ENCODE measurements at regions not wholly inside any gene's neighbourhood (a gene's known extent, or its start where the extent isn't known, plus 50 kb on each side); places are given as distances from the start of the nearest gene placed in this dataset.

DNA sequence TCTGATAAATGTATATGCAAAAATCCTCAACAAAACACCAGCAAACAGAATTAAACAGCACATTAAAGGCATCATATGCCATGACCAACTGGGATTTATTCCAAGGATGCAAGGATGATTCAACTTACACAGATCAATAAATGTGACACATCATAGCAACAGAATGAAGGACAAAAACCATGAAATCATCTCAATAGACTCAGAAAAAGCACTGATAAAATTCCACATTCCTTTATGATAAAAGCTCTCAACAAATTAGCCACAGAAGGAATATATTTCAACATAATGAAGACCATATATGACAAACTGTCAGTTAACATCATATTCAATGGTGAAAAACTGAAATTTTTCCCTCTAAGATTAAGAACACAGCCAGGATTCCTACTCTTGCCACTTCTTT lies 691.6 kb downstream of the DIAPH3 start:
- H3K4me1 ChIP-seq (ENCODE audit: control insufficient read depth, insufficient read depth, low read length), result no peaks in the 10 kb centered on the region
- no peaks in the 10 kb centered on the region for H3K9me3 ChIP-seq (ENCODE audit: control insufficient read depth, low read length)
- no peak overlapping the region for H3K27ac ChIP-seq (ENCODE audit: insufficient read depth, low read depth, low read length, poor library complexity, severe bottlenecking)

DNA sequence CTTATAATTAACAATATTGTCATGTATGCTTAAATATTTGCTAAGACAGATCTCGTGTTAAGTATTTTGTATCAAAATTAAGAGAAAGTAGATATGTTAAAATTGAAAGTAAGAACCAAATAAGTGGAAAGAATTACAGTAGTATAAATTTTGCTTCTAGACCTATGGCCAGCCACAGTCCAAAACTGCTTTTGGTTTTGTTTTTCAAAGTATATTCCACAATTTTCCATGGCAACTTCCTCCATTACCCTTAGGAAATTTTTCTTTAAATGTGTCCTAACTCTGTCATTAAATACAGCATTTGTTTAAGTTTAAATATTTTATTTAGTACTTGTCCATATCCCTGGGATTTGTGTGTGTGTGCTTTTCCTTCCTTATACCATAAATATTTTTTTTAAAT lies 689.0 kb downstream of the DIAPH3 start:
- H3K9me3 ChIP-seq (ENCODE audit: control insufficient read depth, low read length), result no peaks in the 10 kb centered on the region
- no peak overlapping the region for H3K4me3 ChIP-seq (ENCODE audit: insufficient read depth, low read depth, low read length)
- WGBS, 2 experiments, result 94 to 100% methylated on average over 1 of the region's 1 CpG
- H3K36me3 ChIP-seq (ENCODE audit: control insufficient read depth, insufficient read depth, low read length), result no peaks in the 10 kb centered on the region
- H3K27ac ChIP-seq (ENCODE audit: insufficient read depth, low read depth, low read length, poor library complexity, severe bottlenecking), result no peak overlapping the region
- peaks cover 12% of the 10 kb centered on the region for H3K4me1 ChIP-seq (ENCODE audit: control insufficient read depth, insufficient read depth, low read length)
- H3K27me3 ChIP-seq (ENCODE audit: control insufficient read depth, insufficient read depth, low read length, poor library complexity, severe bottlenecking), result peaks cover 8% of the 10 kb centered on the region

More for the DNA sequence above, 691.6 kb downstream of the DIAPH3 start:
- H3K27me3 ChIP-seq (ENCODE audit: control insufficient read depth, insufficient read depth, low read length, poor library complexity, severe bottlenecking), result peaks cover 4% of the 10 kb centered on the region
- no peaks in the 10 kb centered on the region for H3K36me3 ChIP-seq (ENCODE audit: control insufficient read depth, insufficient read depth, low read length)
- no peak overlapping the region for H3K4me3 ChIP-seq (ENCODE audit: insufficient read depth, low read depth, low read length)

DNA sequence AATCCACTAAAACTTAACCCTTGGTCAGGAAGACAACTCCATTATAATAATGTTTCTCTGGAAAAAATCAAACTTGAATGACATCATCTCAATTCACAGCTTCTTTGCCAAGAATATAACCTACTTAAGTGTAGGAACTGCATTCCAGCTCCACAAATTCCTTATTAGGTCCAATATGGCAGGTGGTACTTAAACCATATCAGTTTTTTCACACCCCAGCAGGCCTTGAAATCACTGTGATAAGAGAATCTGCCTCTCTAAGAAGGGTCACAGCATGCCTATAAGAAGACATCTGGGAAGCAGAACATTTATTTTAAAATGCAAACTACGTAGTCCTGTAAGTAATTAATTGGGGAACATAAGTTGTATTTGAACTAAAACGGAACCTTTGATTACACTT lies 687.8 kb downstream of the DIAPH3 start:
- no peaks in the 10 kb centered on the region for H3K9me3 ChIP-seq (ENCODE audit: control insufficient read depth, low read length)
- no peak overlapping the region for H3K27ac ChIP-seq (ENCODE audit: insufficient read depth, low read depth, low read length, poor library complexity, severe bottlenecking)
- no peaks in the 10 kb centered on the region for H3K36me3 ChIP-seq (ENCODE audit: control insufficient read depth, insufficient read depth, low read length)
- H3K4me3 ChIP-seq (ENCODE audit: insufficient read depth, low read depth, low read length), result no peak overlapping the region
- WGBS, 2 experiments, result 90 to 98% methylated on average over 2 of the region's 2 CpGs
- peaks cover 16% of the 10 kb centered on the region for H3K27me3 ChIP-seq (ENCODE audit: control insufficient read depth, insufficient read depth, low read length, poor library complexity, severe bottlenecking)
- H3K4me1 ChIP-seq (ENCODE audit: control insufficient read depth, insufficient read depth, low read length), result peaks cover 17% of the 10 kb centered on the region

DNA sequence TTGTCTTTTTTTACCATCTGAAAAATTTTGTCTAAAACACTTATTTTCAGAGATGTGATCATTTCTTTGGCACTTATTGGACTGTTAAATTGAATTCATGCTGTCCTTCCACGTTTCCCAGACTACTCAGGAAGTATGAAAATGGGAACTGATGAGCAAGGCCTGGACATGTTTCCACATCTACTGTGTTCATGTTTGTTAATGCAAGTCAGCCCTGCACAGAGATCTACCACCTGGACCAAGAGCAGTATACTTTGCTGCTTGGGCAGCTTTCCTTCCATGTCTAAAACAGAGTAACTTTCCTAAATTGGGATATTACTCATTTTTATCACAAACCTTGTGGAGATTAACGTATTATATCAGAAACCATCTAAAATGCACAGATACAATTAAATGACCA lies 687.4 kb downstream of the DIAPH3 start:
- 81 to 96% methylated on average over 2 of the region's 2 CpGs for WGBS, 2 experiments
- Histone ChIP-seq H3K36me3 (ENCODE audit: control insufficient read depth, insufficient read depth, low read length) (no peaks in the 10 kb centered on the region), H3K27me3 (ENCODE audit: control insufficient read depth, insufficient read depth, low read length, poor library complexity, severe bottlenecking) (peaks cover 16% of the 10 kb centered on the region), H3K4me1 (ENCODE audit: control insufficient read depth, insufficient read depth, low read length) (peaks cover 17% of the 10 kb centered on the region), H3K4me3 (ENCODE audit: insufficient read depth, low read depth, low read length) (no peak overlapping the region), H3K9me3 (ENCODE audit: control insufficient read depth, low read length) (no peaks in the 10 kb centered on the region), H3K27ac (ENCODE audit: insufficient read depth, low read depth, low read length, poor library complexity, severe bottlenecking) (no peak overlapping the region)

DNA sequence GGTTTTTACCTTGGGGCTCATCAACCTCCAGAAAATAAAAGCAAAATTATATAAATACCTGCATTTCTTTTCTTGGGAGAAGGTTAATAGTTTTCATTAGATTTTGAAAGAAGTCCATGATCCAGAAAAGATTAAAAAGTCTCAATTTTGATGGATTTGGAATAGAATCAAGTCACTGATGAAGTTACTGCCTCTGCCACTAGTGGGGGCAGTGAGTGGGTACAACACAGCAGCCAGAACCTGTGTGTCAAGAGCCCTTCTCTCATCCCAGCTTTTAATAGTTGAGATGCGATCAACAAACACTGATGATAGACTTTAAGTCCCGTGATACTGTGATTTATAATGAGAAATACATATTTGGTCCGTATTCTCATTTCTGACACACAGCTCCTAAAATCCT lies 686.7 kb downstream of the DIAPH3 start:
- Histone ChIP-seq H3K36me3 (ENCODE audit: control insufficient read depth, insufficient read depth, low read length) (no peaks in the 10 kb centered on the region), H3K27ac (ENCODE audit: insufficient read depth, low read depth, low read length, poor library complexity, severe bottlenecking) (no peak overlapping the region), H3K9me3 (ENCODE audit: control insufficient read depth, low read length) (no peaks in the 10 kb centered on the region), H3K27me3 (ENCODE audit: control insufficient read depth, insufficient read depth, low read length, poor library complexity, severe bottlenecking) (peaks cover 16% of the 10 kb centered on the region), H3K4me3 (ENCODE audit: insufficient read depth, low read depth, low read length) (no peak overlapping the region), H3K4me1 (ENCODE audit: control insufficient read depth, insufficient read depth, low read length) (peaks cover 17% of the 10 kb centered on the region)
- 91 to 100% methylated on average over 2 to 3 of the region's 3 CpGs for WGBS, 2 experiments

DNA sequence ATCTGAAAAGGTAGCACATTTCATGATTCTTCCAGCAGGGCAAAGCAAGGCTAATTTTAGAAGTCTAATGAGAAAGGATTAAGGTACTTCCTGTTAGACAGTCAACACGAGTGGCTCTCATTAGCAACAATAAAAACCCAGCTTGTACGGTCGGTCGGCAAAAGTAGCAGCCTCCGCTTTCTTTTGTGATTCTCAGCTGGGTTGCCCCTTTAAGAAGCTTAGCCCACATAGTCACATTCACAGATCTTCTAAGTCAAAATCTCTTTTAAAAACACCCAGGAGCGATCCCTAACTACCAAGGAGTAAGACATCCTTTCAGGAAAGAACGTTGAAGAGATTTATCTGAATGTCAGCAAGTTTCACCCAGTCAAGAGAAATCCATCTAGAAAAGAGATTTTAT lies 684.8 kb downstream of the DIAPH3 start:
- H3K36me3 ChIP-seq (ENCODE audit: control insufficient read depth, insufficient read depth, low read length), result no peaks in the 10 kb centered on the region
- no peak overlapping the region for H3K27ac ChIP-seq (ENCODE audit: insufficient read depth, low read depth, low read length, poor library complexity, severe bottlenecking)
- WGBS, 2 experiments, result 2 to 3% methylated on average over 7 of the region's 7 CpGs
- H3K9me3 ChIP-seq (ENCODE audit: control insufficient read depth, low read length), result no peaks in the 10 kb centered on the region
- no peak overlapping the region for H3K4me3 ChIP-seq (ENCODE audit: insufficient read depth, low read depth, low read length)
- H3K4me1 ChIP-seq (ENCODE audit: control insufficient read depth, insufficient read depth, low read length), result peaks cover 24% of the 10 kb centered on the region
- peaks cover 16% of the 10 kb centered on the region for H3K27me3 ChIP-seq (ENCODE audit: control insufficient read depth, insufficient read depth, low read length, poor library complexity, severe bottlenecking)

DNA sequence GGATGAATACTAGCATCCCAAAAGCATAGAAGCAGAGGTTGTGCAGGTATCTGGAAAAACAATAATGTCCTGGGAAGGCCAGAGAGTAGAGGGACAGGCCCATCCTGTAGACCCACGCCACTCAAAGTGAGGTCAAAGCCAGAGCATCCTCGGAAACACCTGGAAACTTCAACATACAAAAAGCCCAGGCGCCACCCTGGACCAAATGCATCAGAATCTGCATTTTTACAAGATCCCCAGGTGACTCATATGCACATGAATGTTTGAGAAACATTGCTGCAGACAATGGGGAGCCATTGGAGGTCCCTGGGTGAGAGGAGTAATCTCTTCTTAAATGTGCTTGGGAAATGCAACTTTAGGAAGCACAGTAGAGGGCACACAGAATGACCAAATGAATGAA lies 684.1 kb downstream of the DIAPH3 start:
- H3K27ac ChIP-seq (ENCODE audit: insufficient read depth, low read depth, low read length, poor library complexity, severe bottlenecking), result no peak overlapping the region
- no peaks in the 10 kb centered on the region for H3K36me3 ChIP-seq (ENCODE audit: control insufficient read depth, insufficient read depth, low read length)
- WGBS, 2 experiments, result 20 to 25% methylated on average over 3 of the region's 3 CpGs
- H3K27me3 ChIP-seq (ENCODE audit: control insufficient read depth, insufficient read depth, low read length, poor library complexity, severe bottlenecking), result peaks cover 16% of the 10 kb centered on the region
- H3K9me3 ChIP-seq (ENCODE audit: control insufficient read depth, low read length), result no peaks in the 10 kb centered on the region
- H3K4me1 ChIP-seq (ENCODE audit: control insufficient read depth, insufficient read depth, low read length), result peaks cover 24% of the 10 kb centered on the region
- no peak overlapping the region for H3K4me3 ChIP-seq (ENCODE audit: insufficient read depth, low read depth, low read length)

DNA sequence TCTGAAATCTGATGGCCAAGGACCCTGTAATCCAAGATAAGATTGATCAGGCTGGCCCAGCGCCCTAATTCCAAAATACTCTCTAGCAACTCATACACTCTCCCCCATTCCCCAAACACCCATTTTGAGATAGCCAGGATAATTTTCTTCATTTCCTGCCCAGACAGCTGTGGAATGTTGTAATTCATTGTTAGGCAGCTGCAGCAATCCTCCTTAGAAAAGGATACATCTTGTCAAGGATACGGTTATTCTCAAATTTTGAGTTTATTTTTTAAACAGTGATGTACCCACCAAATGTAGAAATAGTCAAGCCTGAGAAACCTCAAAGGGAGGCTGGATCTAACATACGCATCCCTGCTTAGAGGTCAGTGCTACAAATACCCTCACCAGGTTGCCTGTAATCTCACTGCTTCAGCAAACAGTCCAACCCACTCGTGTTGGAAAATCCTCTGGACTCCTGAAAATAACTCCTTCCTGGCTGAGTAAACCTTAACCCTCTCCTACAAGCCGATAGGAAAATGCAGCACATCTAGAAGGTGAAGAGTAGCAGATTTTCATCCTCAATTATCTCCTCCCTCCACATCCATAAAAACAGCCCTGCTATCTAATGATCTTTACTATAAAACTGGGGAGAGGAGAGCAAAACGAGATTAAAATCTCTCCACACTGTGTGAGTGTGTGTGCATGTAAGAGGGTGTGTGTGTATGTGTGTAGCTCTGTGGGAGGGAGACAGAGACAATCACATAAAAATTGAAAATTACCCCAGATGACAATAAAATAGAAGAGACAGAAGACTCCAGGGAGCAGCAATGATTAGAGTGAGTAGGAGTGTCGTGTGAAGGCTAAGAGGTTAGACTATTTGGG lies 683.1 kb downstream of the DIAPH3 start:
- Histone ChIP-seq H3K9me3 (ENCODE audit: control insufficient read depth, low read length) (no peaks in the 10 kb centered on the region), H3K27me3 (ENCODE audit: control insufficient read depth, insufficient read depth, low read length, poor library complexity, severe bottlenecking) (peaks cover 16% of the 10 kb centered on the region), H3K36me3 (ENCODE audit: control insufficient read depth, insufficient read depth, low read length) (no peaks in the 10 kb centered on the region), H3K27ac (ENCODE audit: insufficient read depth, low read depth, low read length, poor library complexity, severe bottlenecking) (no peak overlapping the region), H3K4me3 (ENCODE audit: insufficient read depth, low read depth, low read length) (no peak overlapping the region), H3K4me1 (ENCODE audit: control insufficient read depth, insufficient read depth, low read length) (peaks cover 24% of the 10 kb centered on the region)
- WGBS, 2 experiments, result 55 to 61% methylated on average over 5 to 7 of the region's 7 CpGs

DNA sequence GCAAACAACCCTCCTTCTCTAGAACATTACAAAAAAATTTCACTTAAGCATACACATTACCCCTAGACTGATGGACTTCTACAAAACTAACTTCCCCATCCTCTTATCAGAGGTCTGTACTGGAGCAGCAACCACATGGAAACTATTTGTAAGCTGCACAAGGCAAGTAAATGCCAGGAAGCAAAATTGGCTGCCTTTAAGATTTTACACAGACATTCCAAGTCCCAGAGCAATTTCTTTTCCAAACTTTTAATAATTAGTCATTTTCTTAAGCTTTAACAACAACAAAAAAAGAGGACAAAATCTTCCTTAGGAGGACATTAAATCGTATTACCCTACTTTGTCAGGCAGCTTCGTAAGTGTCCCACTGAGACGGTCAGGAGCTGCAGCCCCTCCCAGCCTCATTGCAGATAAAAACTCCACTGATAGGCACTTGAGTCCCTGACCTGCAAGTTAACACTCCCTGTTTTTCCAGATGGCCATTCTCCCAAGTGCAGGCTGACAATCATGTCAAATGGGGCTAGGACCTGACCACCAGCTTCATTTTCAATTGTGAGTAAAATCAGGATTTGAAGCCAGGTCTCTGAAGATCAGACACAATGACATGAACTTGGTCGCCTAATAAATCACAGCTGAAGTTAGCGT lies 680.1 kb downstream of the DIAPH3 start:
- 38 to 39% methylated on average over 5 of the region's 5 CpGs for WGBS, 2 experiments
- no peaks in the 10 kb centered on the region for H3K36me3 ChIP-seq (ENCODE audit: control insufficient read depth, insufficient read depth, low read length)
- H3K4me3 ChIP-seq (ENCODE audit: insufficient read depth, low read depth, low read length), result no peak overlapping the region
- peaks cover 23% of the 10 kb centered on the region for H3K4me1 ChIP-seq (ENCODE audit: control insufficient read depth, insufficient read depth, low read length)
- H3K9me3 ChIP-seq (ENCODE audit: control insufficient read depth, low read length), result no peaks in the 10 kb centered on the region
- H3K27me3 ChIP-seq (ENCODE audit: control insufficient read depth, insufficient read depth, low read length, poor library complexity, severe bottlenecking), result peaks cover 12% of the 10 kb centered on the region
- H3K27ac ChIP-seq (ENCODE audit: insufficient read depth, low read depth, low read length, poor library complexity, severe bottlenecking), result no peak overlapping the region

DNA sequence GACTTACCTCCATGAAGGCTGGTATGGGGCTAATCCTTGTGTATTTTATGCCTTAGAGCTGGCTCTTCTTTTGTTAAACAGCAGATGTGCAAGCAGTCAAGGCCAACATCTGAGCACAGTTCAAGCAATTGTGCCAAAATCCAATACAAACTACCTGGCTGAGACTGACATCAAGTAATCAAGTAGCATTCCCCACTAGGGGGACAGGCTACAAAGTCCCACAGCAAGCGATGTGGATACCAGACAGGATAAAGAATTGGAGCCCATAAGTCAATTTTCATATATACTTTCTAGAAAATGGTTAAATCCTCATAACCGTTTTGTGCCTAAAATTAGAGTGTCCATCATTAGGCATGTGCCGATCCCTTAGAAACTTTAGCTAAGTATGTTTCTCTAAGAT lies 675.8 kb downstream of the DIAPH3 start:
- H3K9me3 ChIP-seq (ENCODE audit: control insufficient read depth, low read length), result no peaks in the 10 kb centered on the region
- 94% methylated on average over 3 of the region's 3 CpGs for WGBS, 2 experiments
- H3K4me1 ChIP-seq (ENCODE audit: control insufficient read depth, insufficient read depth, low read length), result peaks cover 7% of the 10 kb centered on the region
- H3K4me3 ChIP-seq (ENCODE audit: insufficient read depth, low read depth, low read length), result no peak overlapping the region
- no peaks in the 10 kb centered on the region for H3K36me3 ChIP-seq (ENCODE audit: control insufficient read depth, insufficient read depth, low read length)
- no peaks in the 10 kb centered on the region for H3K27me3 ChIP-seq (ENCODE audit: control insufficient read depth, insufficient read depth, low read length, poor library complexity, severe bottlenecking)
- H3K27ac ChIP-seq (ENCODE audit: insufficient read depth, low read depth, low read length, poor library complexity, severe bottlenecking), result no peak overlapping the region

Data from ectodermal cell (in vitro differentiated cells).